ENCODE measurements at regions not wholly inside any gene's neighbourhood (a gene's known extent, or its start where the extent isn't known, plus 50 kb on each side); places are given as distances from the start of the nearest gene placed in this dataset.

- no peaks in the 10 kb centered on the region for H3K27me3 ChIP-seq (replicated peaks)
- H3K36me3 ChIP-seq (replicated peaks) = no peaks in the 10 kb centered on the region
- TF ChIP-seq CTCF (IDR thresholded peaks at IDR 0.05; ENCODE audit: low read depth, low read length, missing control alignments) = no peak
- in situ Hi-C loops (cut with HindIII; ENCODE audit: low pct_ligation_motif_present, low sequenced_read_pairs) = no loop called here
- H3K4me3 ChIP-seq (ENCODE audit: low read depth, low read length) = no peak overlapping the region
- no peak overlapping the region for H3K27ac ChIP-seq
- no peak for DNase-seq
These were observed 123.9 kb upstream of the ZFHX3 start for GRCh38 chr16:73171901-73172240.

GRCh38 chr16:73171380-73171779, 123.5 kb upstream of the ZFHX3 start:
- no peak for TF ChIP-seq CTCF (IDR thresholded peaks at IDR 0.05; ENCODE audit: low read depth, low read length, missing control alignments)

GRCh38 chr16:73170612-73171038, 122.7 kb upstream of the ZFHX3 start:
- H3K27ac ChIP-seq = no peak overlapping the region
- H3K4me3 ChIP-seq (ENCODE audit: low read depth, low read length) = no peak overlapping the region
- H3K36me3 ChIP-seq (replicated peaks) = no peaks in the 10 kb centered on the region
- TF ChIP-seq CTCF (IDR thresholded peaks at IDR 0.05; ENCODE audit: low read depth, low read length, missing control alignments) = no peak
- no peak for DNase-seq
- in situ Hi-C loops (cut with HindIII; ENCODE audit: low pct_ligation_motif_present, low sequenced_read_pairs) = no loop called here
- H3K27me3 ChIP-seq (replicated peaks) = no peaks in the 10 kb centered on the region

More at GRCh38 chr16:73171380-73171779, 123.5 kb upstream of the ZFHX3 start:
- H3K36me3 ChIP-seq (replicated peaks) = no peaks in the 10 kb centered on the region
- DNase-seq = no peak
- H3K27ac ChIP-seq = no peak overlapping the region
- no peaks in the 10 kb centered on the region for H3K27me3 ChIP-seq (replicated peaks)
- no peak overlapping the region for H3K4me3 ChIP-seq (ENCODE audit: low read depth, low read length)
- in situ Hi-C loops (cut with HindIII; ENCODE audit: low pct_ligation_motif_present, low sequenced_read_pairs) = no loop called here

- H3K36me3 ChIP-seq (replicated peaks) = no peaks in the 10 kb centered on the region
- no peak for TF ChIP-seq CTCF (IDR thresholded peaks at IDR 0.05; ENCODE audit: low read depth, low read length, missing control alignments)
- in situ Hi-C loops (cut with HindIII; ENCODE audit: low pct_ligation_motif_present, low sequenced_read_pairs) = no loop called here
- no peak for DNase-seq
- no peaks in the 10 kb centered on the region for H3K27me3 ChIP-seq (replicated peaks)
- H3K4me3 ChIP-seq (ENCODE audit: low read depth, low read length) = no peak overlapping the region
- no peak overlapping the region for H3K27ac ChIP-seq
These were observed 119.1 kb upstream of the ZFHX3 start for GRCh38 chr16:73166947-73167550.

GRCh38 chr16:73166441-73166851, 118.5 kb upstream of the ZFHX3 start:
- H3K27ac ChIP-seq = no peak overlapping the region
- H3K36me3 ChIP-seq (replicated peaks) = no peaks in the 10 kb centered on the region
- no peak for TF ChIP-seq CTCF (IDR thresholded peaks at IDR 0.05; ENCODE audit: low read depth, low read length, missing control alignments)
- H3K4me3 ChIP-seq (ENCODE audit: low read depth, low read length) = no peak overlapping the region
- no peaks in the 10 kb centered on the region for H3K27me3 ChIP-seq (replicated peaks)
- in situ Hi-C loops (cut with HindIII; ENCODE audit: low pct_ligation_motif_present, low sequenced_read_pairs) = no loop called here
- DNase-seq = no peak

GRCh38 chr16:73163238-73163815, 115.4 kb upstream of the ZFHX3 start:
- DNase-seq = no peak

More at GRCh38 chr16:73163238-73163815, 115.4 kb upstream of the ZFHX3 start:
- no peak overlapping the region for H3K4me3 ChIP-seq (ENCODE audit: low read depth, low read length)
- no peaks in the 10 kb centered on the region for H3K36me3 ChIP-seq (replicated peaks)
- in situ Hi-C loops (cut with HindIII; ENCODE audit: low pct_ligation_motif_present, low sequenced_read_pairs) = no loop called here
- no peak overlapping the region for H3K27ac ChIP-seq
- no peaks in the 10 kb centered on the region for H3K27me3 ChIP-seq (replicated peaks)
- no peak for TF ChIP-seq CTCF (IDR thresholded peaks at IDR 0.05; ENCODE audit: low read depth, low read length, missing control alignments)
